HEK293 (cell line): ENCODE measurements at regions not wholly inside any gene's neighbourhood (a gene's known extent, or its start where the extent isn't known, plus 50 kb on each side); places are given as distances from the start of the nearest gene placed in this dataset.

ENCODE experiments used
- CTCF ChIA-PET: fragments of 350-600 bp; formaldehyde crosslinking; extraction: SDS; loops from one replicate; lab custom pipeline; 2021; ENCODE audit warnings: antibody characterized with exemption; lab: Yijun Ruan, JAX
- POLR2A ChIA-PET: fragments of 300-600 bp; formaldehyde crosslinking; extraction: SDS; loops from one replicate; lab custom pipeline; 2020; ENCODE audit warnings: antibody characterized with exemption, inconsistent platforms; lab: Yijun Ruan, JAX
- H3K27ac ChIP-seq: fragments of 200-500 bp; sonication (Bioruptor generic); 2 replicates; pipeline ENCODE4 v1.5.1; 2014; ENCODE audit warnings: low read depth, low read length, control low read depth, inconsistent platforms; ENCODE audit errors: extremely low read depth
- H3K36me3 ChIP-seq, 2 experiments: fragments of 200-500 bp in 1 of 2; sonication (Bioruptor generic) in 1 of 2; 1 replicate in 1 of 2; 2 replicates in 1 of 2; pipeline ENCODE4 v1.5.1; 2014 to 2017; ENCODE audit warnings: inconsistent platforms in 2 of 2, low read length in 2 of 2; ENCODE audit not compliant: control insufficient read depth in 2 of 2, insufficient read depth in 1 of 2
- H3K4me1 ChIP-seq: fragments of 200-500 bp; sonication (Bioruptor generic); 2 replicates; pipeline ENCODE4 v1.5.1; 2014; ENCODE audit warnings: mild to moderate bottlenecking, low read length, inconsistent platforms; ENCODE audit not compliant: control insufficient read depth, insufficient read depth
- H3K4me3 ChIP-seq: 2 replicates; pipeline ENCODE4 v1.5.1; 2011; ENCODE audit warnings: low read depth, mild to moderate bottlenecking, control low read depth, low read length, moderate library complexity
- H3K9me3 ChIP-seq: fragments of 200-500 bp; sonication (Bioruptor generic); 2 replicates; pipeline ENCODE4 v1.5.1; 2014; ENCODE audit warnings: low read depth, low read length, inconsistent platforms; ENCODE audit not compliant: control insufficient read depth, insufficient read depth
- HOXA7 ChIP-seq: sonication (generic); formaldehyde crosslinking; IDR thresholded peaks from 2 replicates; pipeline ENCODE4 v1.8.1; 2022; ENCODE audit warnings: missing genetic modification reagents, borderline replicate concordance
- HOXD13 ChIP-seq: sonication (generic); formaldehyde crosslinking; IDR thresholded peaks from 2 replicates; pipeline ENCODE4 v1.8.0; 2022; ENCODE audit warnings: missing genetic modification reagents, borderline replicate concordance
- KLF16 ChIP-seq: fragments of 450-650 bp; formaldehyde crosslinking; IDR thresholded peaks from 2 replicates; pipeline ENCODE4 v1.5.1; 2017; ENCODE audit warnings: missing biosample characterization, missing genetic modification characterization
- PATZ1 ChIP-seq: fragments of 450-650 bp; formaldehyde crosslinking; IDR thresholded peaks from 2 replicates; pipeline ENCODE4 v1.5.1; 2016; ENCODE audit warnings: missing biosample characterization, missing genetic modification characterization
- RBAK ChIP-seq: fragments of 450-650 bp; formaldehyde crosslinking; IDR thresholded peaks from 2 replicates; pipeline ENCODE4 v1.5.1; 2016; ENCODE audit warnings: missing biosample characterization, missing genetic modification characterization
- REST ChIP-seq: fragments of 450-650 bp; formaldehyde crosslinking; IDR thresholded peaks from 2 replicates; pipeline ENCODE4 v1.5.1; 2016; ENCODE audit warnings: missing biosample characterization, missing genetic modification characterization
- YY2 ChIP-seq: fragments of 450-650 bp; formaldehyde crosslinking; IDR thresholded peaks from 2 replicates; pipeline ENCODE4 v1.5.1; 2016; ENCODE audit warnings: missing biosample characterization, missing genetic modification characterization
- ZBTB8A ChIP-seq: fragments of 450-650 bp; formaldehyde crosslinking; IDR thresholded peaks from 2 replicates; pipeline ENCODE4 v1.5.1; 2016; ENCODE audit warnings: missing biosample characterization, missing genetic modification characterization
- ZFP37 ChIP-seq: fragments of 450-650 bp; formaldehyde crosslinking; IDR thresholded peaks from 2 replicates; pipeline ENCODE4 v1.5.1; 2016; ENCODE audit warnings: missing biosample characterization, missing genetic modification characterization
- ZNF174 ChIP-seq: fragments of 450-650 bp; formaldehyde crosslinking; IDR thresholded peaks from 2 replicates; pipeline ENCODE4 v1.5.0; 2017; ENCODE audit warnings: missing biosample characterization, mild to moderate bottlenecking, missing genetic modification characterization
- ZNF175 ChIP-seq: fragments of 450-650 bp; formaldehyde crosslinking; IDR thresholded peaks from 2 replicates; pipeline ENCODE4 v1.5.1; 2016; ENCODE audit warnings: missing biosample characterization, missing genetic modification characterization
- ZNF23 ChIP-seq: fragments of 450-650 bp; formaldehyde crosslinking; IDR thresholded peaks from 2 replicates; pipeline ENCODE4 v1.5.1; 2016; ENCODE audit warnings: missing biosample characterization, missing genetic modification characterization, borderline replicate concordance
- ZNF266 ChIP-seq: fragments of 450-650 bp; formaldehyde crosslinking; IDR thresholded peaks from 2 replicates; pipeline ENCODE4 v1.5.1; 2016; ENCODE audit warnings: missing biosample characterization, missing genetic modification characterization, low read depth
- ZNF362 ChIP-seq: fragments of 450-650 bp; formaldehyde crosslinking; IDR thresholded peaks from 2 replicates; pipeline ENCODE4 v1.5.1; 2016; ENCODE audit warnings: missing biosample characterization, missing genetic modification characterization
- ZNF433 ChIP-seq: fragments of 450-650 bp; formaldehyde crosslinking; IDR thresholded peaks from 2 replicates; pipeline ENCODE4 v1.5.1; 2016; ENCODE audit warnings: missing biosample characterization, missing genetic modification characterization, low read depth
- ZNF529 ChIP-seq: fragments of 450-650 bp; formaldehyde crosslinking; IDR thresholded peaks from 2 replicates; pipeline ENCODE4 v1.5.1; 2017; ENCODE audit warnings: missing genetic modification characterization, missing biosample characterization; ENCODE audit not compliant: insufficient replicate concordance
- ZNF549 ChIP-seq: fragments of 450-650 bp; IDR thresholded peaks from 2 replicates; pipeline ENCODE4 v1.5.1; 2018; ENCODE audit warnings: missing biosample characterization, missing genetic modification characterization, mild to moderate bottlenecking, inconsistent platforms, moderate library complexity
- ZNF561 ChIP-seq: fragments of 450-650 bp; IDR thresholded peaks from 2 replicates; pipeline ENCODE4 v1.5.1; 2018; ENCODE audit warnings: missing biosample characterization, missing genetic modification characterization, borderline replicate concordance
- ZNF596 ChIP-seq: fragments of 450-650 bp; IDR thresholded peaks from 2 replicates; pipeline ENCODE4 v1.5.0; 2018; ENCODE audit warnings: missing biosample characterization, mild to moderate bottlenecking, missing genetic modification characterization, moderate library complexity
- ZNF624 ChIP-seq: fragments of 450-650 bp; formaldehyde crosslinking; IDR thresholded peaks from 2 replicates; pipeline ENCODE4 v1.5.1; 2017; ENCODE audit warnings: missing biosample characterization, missing genetic modification characterization
- ZNF776 ChIP-seq: fragments of 450-650 bp; formaldehyde crosslinking; IDR thresholded peaks from 2 replicates; pipeline ENCODE4 v1.5.0; 2017; ENCODE audit warnings: missing biosample characterization, missing genetic modification characterization, borderline replicate concordance
- ZNF791 ChIP-seq: fragments of 450-650 bp; formaldehyde crosslinking; IDR thresholded peaks from 2 replicates; pipeline ENCODE4 v1.5.1; 2016; ENCODE audit warnings: missing biosample characterization, missing genetic modification characterization
- ZSCAN30 ChIP-seq: fragments of 450-650 bp; IDR thresholded peaks from 2 replicates; pipeline ENCODE4 v1.5.1; 2018; ENCODE audit warnings: missing biosample characterization, mild to moderate bottlenecking, missing genetic modification characterization, moderate library complexity

GRCh38 chr16:62167551-62167950, 131.3 kb upstream of the CDH8 start:
- no peak overlapping the region for H3K27ac ChIP-seq
- CTCF ChIA-PET = no interaction called here
- no peaks in the 10 kb centered on the region; the same call in 1 of the 2 replicates for H3K9me3 ChIP-seq
- no peak overlapping the region for H3K4me3 ChIP-seq
- H3K4me1 ChIP-seq = no peaks in the 10 kb centered on the region
- TF ChIP-seq HOXA7 (CRISPR knock-in tag) = no peak
- no peak for TF ChIP-seq ZNF561 (tag by site-specific recombination)
- TF ChIP-seq ZNF175 (tag by site-specific recombination) = no peak
- no peak for TF ChIP-seq ZNF362
- TF ChIP-seq ZNF23 (tag by site-specific recombination) = no peak
- no peak for TF ChIP-seq ZNF596 (tag by site-specific recombination)
- no peak for TF ChIP-seq ZNF529 (tag by site-specific recombination)
- TF ChIP-seq ZBTB8A (tag by site-specific recombination) = no peak
- H3K36me3 ChIP-seq = no peaks in the 10 kb centered on the region
- POLR2A ChIA-PET = no interaction called here

GRCh38 chr16:62157544-62157943, 121.3 kb upstream of the CDH8 start:
- H3K36me3 ChIP-seq = no peaks in the 10 kb centered on the region
- H3K9me3 ChIP-seq = no peaks in the 10 kb centered on the region
- no peak overlapping the region for H3K27ac ChIP-seq
- no peaks in the 10 kb centered on the region for H3K4me1 ChIP-seq
- no peak overlapping the region for H3K4me3 ChIP-seq
- ChIA-PET POLR2A (no interaction called here), CTCF (no interaction called here)
- TF ChIP-seq ZNF776 (tag by site-specific recombination) (no peak), YY2 (no peak), PATZ1 (tag by site-specific recombination) (no peak), ZNF362 (no peak), ZNF549 (tag by site-specific recombination) (no peak), ZSCAN30 (tag by site-specific recombination) (no peak), ZNF174 (tag by site-specific recombination) (no peak), RBAK (tag by site-specific recombination) (no peak), ZNF433 (tag by site-specific recombination) (no peak), KLF16 (tag by site-specific recombination) (no peak), ZNF624 (tag by site-specific recombination) (no peak), REST (tag by site-specific recombination) (no peak), ZFP37 (tag by site-specific recombination) (no peak), HOXD13 (CRISPR knock-in tag) (no peak), ZNF791 (no peak), ZNF266 (tag by site-specific recombination) (no peak)
